ENCODE measurements at regions not wholly inside any gene's neighbourhood (a gene's known extent, or its start where the extent isn't known, plus 50 kb on each side); places are given as distances from the start of the nearest gene placed in this dataset.

DNA sequence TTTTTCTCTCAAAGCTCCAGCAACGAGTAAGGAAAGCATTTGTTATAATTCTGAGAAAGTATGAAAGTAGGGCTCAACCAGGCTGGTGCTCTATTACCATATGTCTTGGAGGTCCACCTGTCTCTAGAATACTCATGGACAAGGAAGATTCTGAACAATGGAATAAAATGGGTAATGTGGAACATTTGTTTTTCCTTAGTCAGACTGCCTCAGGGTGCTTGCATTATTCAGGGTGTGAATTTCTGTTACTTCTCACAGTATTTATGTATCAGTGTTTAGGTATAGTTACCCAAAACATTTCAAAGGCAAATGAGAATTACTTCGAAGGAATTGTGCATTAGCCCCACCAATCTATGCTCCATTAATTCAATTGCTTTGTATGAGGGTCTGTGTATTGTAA is 586.2 kb upstream of the CITED2 start:
- TF ChIP-seq, protein P1, sequence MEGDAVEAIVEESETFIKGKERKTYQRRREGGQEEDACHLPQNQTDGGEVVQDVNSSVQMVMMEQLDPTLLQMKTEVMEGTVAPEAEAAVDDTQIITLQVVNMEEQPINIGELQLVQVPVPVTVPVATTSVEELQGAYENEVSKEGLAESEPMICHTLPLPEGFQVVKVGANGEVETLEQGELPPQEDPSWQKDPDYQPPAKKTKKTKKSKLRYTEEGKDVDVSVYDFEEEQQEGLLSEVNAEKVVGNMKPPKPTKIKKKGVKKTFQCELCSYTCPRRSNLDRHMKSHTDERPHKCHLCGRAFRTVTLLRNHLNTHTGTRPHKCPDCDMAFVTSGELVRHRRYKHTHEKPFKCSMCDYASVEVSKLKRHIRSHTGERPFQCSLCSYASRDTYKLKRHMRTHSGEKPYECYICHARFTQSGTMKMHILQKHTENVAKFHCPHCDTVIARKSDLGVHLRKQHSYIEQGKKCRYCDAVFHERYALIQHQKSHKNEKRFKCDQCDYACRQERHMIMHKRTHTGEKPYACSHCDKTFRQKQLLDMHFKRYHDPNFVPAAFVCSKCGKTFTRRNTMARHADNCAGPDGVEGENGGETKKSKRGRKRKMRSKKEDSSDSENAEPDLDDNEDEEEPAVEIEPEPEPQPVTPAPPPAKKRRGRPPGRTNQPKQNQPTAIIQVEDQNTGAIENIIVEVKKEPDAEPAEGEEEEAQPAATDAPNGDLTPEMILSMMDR (IDR thresholded peaks at IDR 0.05): no peak
- TF ChIP-seq POLR2A (IDR thresholded peaks at IDR 0.05): no peak
- TF ChIP-seq POLR2AphosphoS5 (IDR thresholded peaks at IDR 0.05): no peak
